Glutamatergic neuron (in vitro differentiated cells): ENCODE measurements at regions not wholly inside any gene's neighbourhood (a gene's known extent, or its start where the extent isn't known, plus 50 kb on each side); places are given as distances from the start of the nearest gene placed in this dataset.

Experiments
- DNase-seq: peaks from one replicate; pipeline ENCODE4 v3.0.0; 2022
- H3K27ac Mint-ChIP-seq: one replicate; pipeline ENCODE4 v1.8.0; 2020; ENCODE audit warnings: mild to moderate bottlenecking, mixed read lengths, inconsistent platforms; ENCODE audit not compliant: unreplicated experiment
- H3K27me3 Mint-ChIP-seq: one replicate; pipeline ENCODE4 v1.8.0; 2020; ENCODE audit warnings: mild to moderate bottlenecking, moderate library complexity, mixed read lengths, inconsistent platforms; ENCODE audit not compliant: unreplicated experiment
- H3K36me3 Mint-ChIP-seq: one replicate; pipeline ENCODE4 v1.8.0; 2020; ENCODE audit warnings: mild to moderate bottlenecking, mixed read lengths, inconsistent platforms; ENCODE audit not compliant: unreplicated experiment
- H3K4me1 Mint-ChIP-seq: one replicate; pipeline ENCODE4 v1.8.0; 2020; ENCODE audit warnings: mild to moderate bottlenecking, low read depth, mixed read lengths, inconsistent platforms; ENCODE audit not compliant: unreplicated experiment
- H3K4me3 Mint-ChIP-seq: one replicate; pipeline ENCODE4 v1.8.0; 2020; ENCODE audit warnings: mild to moderate bottlenecking, mixed read lengths, inconsistent platforms; ENCODE audit not compliant: unreplicated experiment
- H3K9me3 Mint-ChIP-seq: one replicate; pipeline ENCODE4 v1.8.0; 2020; ENCODE audit warnings: mild to moderate bottlenecking, moderate library complexity, mixed read lengths, inconsistent platforms; ENCODE audit not compliant: unreplicated experiment
- TF ChIP-seq, protein P1 (sequence below): fragments of 200-600 bp; sonication (generic); IDR thresholded peaks from one replicate; pipeline ENCODE4 v1.5.0; 2021; ENCODE audit not compliant: partially characterized antibody, unreplicated experiment

DNA sequence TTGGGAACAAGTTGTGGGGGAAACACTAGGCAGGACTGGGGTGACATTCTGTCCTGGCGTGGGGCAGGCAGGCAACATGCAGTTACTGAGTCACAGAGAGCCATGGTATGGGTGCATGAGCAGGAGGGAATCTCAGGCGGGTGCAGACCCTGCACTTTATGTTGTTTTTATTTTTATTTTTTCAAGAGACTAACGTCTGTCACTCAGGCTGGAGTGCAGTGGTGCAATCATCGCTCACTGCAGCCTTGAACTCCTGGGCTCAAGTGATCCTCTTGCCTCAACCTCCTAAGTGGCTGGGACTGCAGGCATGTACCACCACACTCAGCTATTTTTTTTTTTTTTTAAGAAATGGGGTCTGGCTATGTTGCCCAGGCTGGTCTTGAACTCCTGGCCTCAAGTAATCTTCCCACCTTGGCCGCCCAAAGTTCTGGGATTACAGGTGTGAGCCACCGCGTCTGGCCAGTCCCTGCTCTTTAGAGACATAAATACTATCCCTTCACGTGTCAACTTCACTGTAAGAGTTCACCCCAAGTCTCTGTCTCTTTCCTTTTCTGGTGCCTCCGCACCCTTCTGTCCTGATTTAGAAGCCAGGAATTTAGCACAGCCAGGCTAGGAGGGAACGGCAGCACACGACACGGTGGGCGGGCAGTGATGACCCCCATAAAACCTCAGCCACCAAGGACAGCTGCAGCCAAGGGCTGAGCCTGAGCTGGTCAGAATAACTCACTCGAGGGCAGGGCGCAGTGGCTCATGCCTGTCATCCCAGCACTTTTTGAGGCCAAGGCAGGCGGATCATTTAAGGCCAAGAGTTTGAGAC is 72.8 kb upstream of the IQSEC1 start:
- H3K4me3 Mint-ChIP-seq = no peak overlapping the region
- H3K36me3 Mint-ChIP-seq = no peaks in the 10 kb centered on the region
- H3K27ac Mint-ChIP-seq = no peak overlapping the region
- DNase-seq = no peak
- H3K4me1 Mint-ChIP-seq = no peaks in the 10 kb centered on the region
- peaks cover 3% of the 10 kb centered on the region for H3K9me3 Mint-ChIP-seq
- peaks cover 8% of the 10 kb centered on the region for H3K27me3 Mint-ChIP-seq
- TF ChIP-seq, protein P1, sequence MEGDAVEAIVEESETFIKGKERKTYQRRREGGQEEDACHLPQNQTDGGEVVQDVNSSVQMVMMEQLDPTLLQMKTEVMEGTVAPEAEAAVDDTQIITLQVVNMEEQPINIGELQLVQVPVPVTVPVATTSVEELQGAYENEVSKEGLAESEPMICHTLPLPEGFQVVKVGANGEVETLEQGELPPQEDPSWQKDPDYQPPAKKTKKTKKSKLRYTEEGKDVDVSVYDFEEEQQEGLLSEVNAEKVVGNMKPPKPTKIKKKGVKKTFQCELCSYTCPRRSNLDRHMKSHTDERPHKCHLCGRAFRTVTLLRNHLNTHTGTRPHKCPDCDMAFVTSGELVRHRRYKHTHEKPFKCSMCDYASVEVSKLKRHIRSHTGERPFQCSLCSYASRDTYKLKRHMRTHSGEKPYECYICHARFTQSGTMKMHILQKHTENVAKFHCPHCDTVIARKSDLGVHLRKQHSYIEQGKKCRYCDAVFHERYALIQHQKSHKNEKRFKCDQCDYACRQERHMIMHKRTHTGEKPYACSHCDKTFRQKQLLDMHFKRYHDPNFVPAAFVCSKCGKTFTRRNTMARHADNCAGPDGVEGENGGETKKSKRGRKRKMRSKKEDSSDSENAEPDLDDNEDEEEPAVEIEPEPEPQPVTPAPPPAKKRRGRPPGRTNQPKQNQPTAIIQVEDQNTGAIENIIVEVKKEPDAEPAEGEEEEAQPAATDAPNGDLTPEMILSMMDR = no peak

- Mint-ChIP-seq H3K27me3 (peaks cover 9% of the 10 kb centered on the region), H3K36me3 (no peaks in the 10 kb centered on the region), H3K4me1 (no peaks in the 10 kb centered on the region), H3K27ac (no peak overlapping the region), H3K9me3 (peaks cover 3% of the 10 kb centered on the region), H3K4me3 (no peak overlapping the region)
- TF ChIP-seq, protein P1 = no peak
- DNase-seq = no peak
Observed at GRCh38 chr3:13145131-13145825, 72.0 kb upstream of the IQSEC1 start.

DNA sequence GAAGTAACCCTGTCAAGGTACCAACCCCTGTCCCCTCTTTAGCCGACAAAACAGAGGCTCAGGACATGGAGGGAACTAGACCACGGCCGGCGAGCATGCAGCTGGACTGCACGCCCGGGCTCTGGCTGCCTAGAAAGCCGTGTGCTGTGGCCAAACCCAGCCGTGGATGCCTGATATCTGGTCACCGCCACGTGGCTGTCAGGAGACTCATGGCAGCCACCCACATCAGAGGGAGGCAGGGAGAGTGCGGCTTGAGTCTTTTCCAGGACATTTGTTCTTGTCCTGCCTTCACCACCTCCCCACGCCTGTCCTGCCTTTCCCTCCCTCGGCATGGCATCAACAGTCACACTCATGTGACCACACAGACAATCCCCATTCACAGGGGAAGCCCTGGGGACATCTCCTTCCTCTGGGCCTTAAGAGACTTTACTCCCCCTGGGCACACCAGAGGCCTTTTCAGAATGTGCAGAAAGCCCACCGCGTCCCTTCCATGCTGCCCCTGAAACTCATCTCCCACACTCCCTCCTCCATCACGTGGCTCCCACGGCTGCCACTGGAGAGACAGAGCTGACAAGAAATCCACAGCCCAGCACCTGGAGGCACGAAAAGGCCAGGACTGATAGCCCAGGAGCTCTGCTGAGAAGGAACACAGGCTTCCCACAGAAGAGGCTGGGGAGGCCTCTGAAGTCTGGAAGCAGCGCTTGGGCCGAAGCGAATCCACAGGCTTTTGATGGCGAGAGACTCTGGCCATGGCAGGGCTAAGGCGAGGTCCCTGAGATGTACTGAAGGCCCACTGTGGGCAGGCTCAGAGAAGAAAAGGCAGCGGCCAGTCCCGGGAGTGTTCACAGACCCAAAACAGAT is 71.2 kb upstream of the IQSEC1 start:
- TF ChIP-seq, protein P1 = no peak
- Mint-ChIP-seq H3K36me3 (no peaks in the 10 kb centered on the region), H3K9me3 (peaks cover 3% of the 10 kb centered on the region)

DNA sequence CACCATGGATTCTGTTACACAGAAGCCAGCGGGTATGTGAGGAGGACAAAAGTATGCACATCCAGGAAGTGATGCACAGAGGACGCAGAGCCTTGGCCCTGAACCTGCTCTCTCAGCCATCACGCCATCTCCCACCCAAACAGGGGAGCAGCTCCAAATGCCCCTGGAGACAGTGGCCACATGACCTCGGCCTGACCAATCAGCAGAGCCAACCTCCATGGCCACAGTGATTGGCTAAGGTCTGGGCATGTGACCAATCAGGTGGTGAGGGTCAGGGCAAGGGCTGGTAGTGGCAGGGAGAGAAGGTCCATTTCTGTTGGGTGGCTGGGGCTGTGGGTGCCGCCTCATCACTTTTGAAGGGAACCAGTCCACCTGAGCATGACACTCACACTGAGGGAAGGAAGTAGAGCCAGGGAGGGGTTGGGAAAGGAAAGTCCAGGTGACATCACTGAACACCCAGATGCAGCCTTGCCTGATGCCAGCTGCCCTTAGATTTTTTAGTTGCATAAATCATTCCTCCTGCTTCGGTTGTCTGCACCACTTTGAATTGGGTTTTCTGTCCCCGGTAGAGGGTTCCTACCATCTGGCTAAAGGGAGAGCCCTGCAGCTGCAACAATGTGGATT is 70.3 kb upstream of the IQSEC1 start:
- Mint-ChIP-seq H3K27ac (no peak overlapping the region), H3K9me3 (peaks cover 3% of the 10 kb centered on the region), H3K36me3 (no peaks in the 10 kb centered on the region), H3K4me3 (no peak overlapping the region), H3K4me1 (no peaks in the 10 kb centered on the region), H3K27me3 (peaks cover 12% of the 10 kb centered on the region)
- DNase-seq = no peak
- TF ChIP-seq, protein P1 = no peak

More for the DNA sequence above, 71.2 kb upstream of the IQSEC1 start:
- DNase-seq = no peak
- Mint-ChIP-seq H3K4me3 (no peak overlapping the region), H3K27me3 (peaks cover 12% of the 10 kb centered on the region), H3K4me1 (no peaks in the 10 kb centered on the region), H3K27ac (no peak overlapping the region)
